Gastroesophageal sphincter (tissue), 4 donors: ENCODE measurements at regions not wholly inside any gene's neighbourhood (a gene's known extent, or its start where the extent isn't known, plus 50 kb on each side); places are given as distances from the start of the nearest gene placed in this dataset.

Source experiments
- ATAC-seq: fragments of 150-250 bp; one replicate; pipeline ENCODE4 v1.9.1; 2016; ENCODE audit warnings: mild to moderate bottlenecking, moderate library complexity
- H3K27ac ChIP-seq, 4 donors: fragments of 200-600 bp; sonication (generic) in 3 of 4; 1 replicate in 3 of 4; 2 replicates in 1 of 4; pipeline ENCODE4 v1.5.1; 2016 to 2019
- H3K27me3 ChIP-seq: fragments of 200-600 bp; sonication (generic); one replicate; pipeline ENCODE4 v1.5.1; 2019
- H3K36me3 ChIP-seq, 2 donors: fragments of 200-600 bp; sonication (generic); one replicate each; pipeline ENCODE4 v1.5.1; 2019; ENCODE audit warnings: control low read depth in 1 of 2
- H3K4me1 ChIP-seq, 3 donors: fragments of 200-600 bp; sonication (generic); 1 replicate in 2 of 3; 2 replicates in 1 of 3; pipeline ENCODE4 v1.5.1; 2016 to 2019; ENCODE audit warnings: control low read depth in 2 of 3
- H3K4me3 ChIP-seq, 2 donors: fragments of 200-600 bp; sonication (generic); one replicate each; pipeline ENCODE4 v1.5.1; 2019; ENCODE audit warnings: mild to moderate bottlenecking in 1 of 2, moderate library complexity in 1 of 2
- H3K9me3 ChIP-seq, 3 donors: fragments of 200-600 bp; sonication (generic); one replicate each; pipeline ENCODE4 v1.5.1; 2017 to 2019; ENCODE audit warnings: control low read depth in 2 of 3
- EP300 ChIP-seq: sonication (generic); formaldehyde crosslinking; IDR thresholded peaks from one replicate; pipeline ENCODE4 v1.6.1; 2017; ENCODE audit warnings: antibody characterized with exemption, mild to moderate bottlenecking
- POLR2A ChIP-seq, 2 donors: fragments of 450-650 bp; IDR thresholded peaks; one replicate each; pipeline ENCODE4 v1.6.1; 2017; ENCODE audit warnings: antibody characterized with exemption in 2 of 2, mild to moderate bottlenecking in 2 of 2, moderate library complexity in 1 of 2
- POLR2AphosphoS5 ChIP-seq: sonication (generic); formaldehyde crosslinking; IDR thresholded peaks from one replicate; pipeline ENCODE4 v1.6.1; 2017; ENCODE audit warnings: antibody characterized with exemption
- WGBS, 2 donors: methylation state at CpG; one replicate each; pipeline ENCODE4 v1.1.5; 2018; ENCODE audit warnings: low coverage in 1 of 2; 5-methylcytosine and 5-hydroxymethylcytosine counted together
- TF ChIP-seq, protein P1 (sequence below), 4 experiments: fragments of 200-600 bp in 2 of 4; fragments of 450-650 bp in 2 of 4; sonication (generic) in 1 of 4; IDR thresholded peaks; one replicate each; pipeline ENCODE4 v1.5.1; 2017 to 2019; ENCODE audit warnings: antibody characterized with exemption in 4 of 4, mild to moderate bottlenecking in 2 of 4, moderate library complexity in 2 of 4

DNA sequence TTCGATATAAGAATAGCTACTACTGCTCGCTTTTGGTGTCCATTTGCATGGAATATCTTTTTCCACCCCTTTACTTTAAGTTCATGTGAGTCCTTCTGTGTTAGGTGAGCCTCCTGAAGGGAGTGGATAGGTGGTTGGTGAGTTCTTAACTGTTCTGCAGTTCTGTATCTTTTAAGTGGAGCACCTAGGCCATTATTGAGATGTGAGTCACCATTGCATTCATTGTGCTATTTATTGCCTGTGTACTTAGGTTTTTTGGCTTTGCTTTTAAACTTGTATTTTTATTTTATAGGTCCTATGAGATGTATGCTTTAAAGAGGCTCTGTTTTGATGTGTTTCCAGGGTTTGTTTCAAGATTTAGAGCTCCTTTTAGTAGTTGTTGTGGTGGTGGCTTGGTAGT, 1430.8 kb downstream of the REEP3 start:
- Histone ChIP-seq H3K27ac (no peak overlapping the region), H3K4me3 (no peak overlapping the region), H3K9me3 (no peaks in the 10 kb centered on the region), H3K27me3 (no peaks in the 10 kb centered on the region), H3K36me3 (no peaks in the 10 kb centered on the region), H3K4me1 (no peaks in the 10 kb centered on the region)
- no peak for TF ChIP-seq POLR2A (IDR thresholded peaks at IDR 0.05)
- TF ChIP-seq, protein P1, sequence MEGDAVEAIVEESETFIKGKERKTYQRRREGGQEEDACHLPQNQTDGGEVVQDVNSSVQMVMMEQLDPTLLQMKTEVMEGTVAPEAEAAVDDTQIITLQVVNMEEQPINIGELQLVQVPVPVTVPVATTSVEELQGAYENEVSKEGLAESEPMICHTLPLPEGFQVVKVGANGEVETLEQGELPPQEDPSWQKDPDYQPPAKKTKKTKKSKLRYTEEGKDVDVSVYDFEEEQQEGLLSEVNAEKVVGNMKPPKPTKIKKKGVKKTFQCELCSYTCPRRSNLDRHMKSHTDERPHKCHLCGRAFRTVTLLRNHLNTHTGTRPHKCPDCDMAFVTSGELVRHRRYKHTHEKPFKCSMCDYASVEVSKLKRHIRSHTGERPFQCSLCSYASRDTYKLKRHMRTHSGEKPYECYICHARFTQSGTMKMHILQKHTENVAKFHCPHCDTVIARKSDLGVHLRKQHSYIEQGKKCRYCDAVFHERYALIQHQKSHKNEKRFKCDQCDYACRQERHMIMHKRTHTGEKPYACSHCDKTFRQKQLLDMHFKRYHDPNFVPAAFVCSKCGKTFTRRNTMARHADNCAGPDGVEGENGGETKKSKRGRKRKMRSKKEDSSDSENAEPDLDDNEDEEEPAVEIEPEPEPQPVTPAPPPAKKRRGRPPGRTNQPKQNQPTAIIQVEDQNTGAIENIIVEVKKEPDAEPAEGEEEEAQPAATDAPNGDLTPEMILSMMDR (IDR thresholded peaks at IDR 0.05), result no peak
- TF ChIP-seq EP300, result no peak
- no peak for TF ChIP-seq POLR2AphosphoS5
- WGBS, 2 donors, result 71% methylated on average over 2 of the region's 2 CpGs; no CpG with 5 or more reads in 1 of the 2 donors
- ATAC-seq, result no peak

DNA sequence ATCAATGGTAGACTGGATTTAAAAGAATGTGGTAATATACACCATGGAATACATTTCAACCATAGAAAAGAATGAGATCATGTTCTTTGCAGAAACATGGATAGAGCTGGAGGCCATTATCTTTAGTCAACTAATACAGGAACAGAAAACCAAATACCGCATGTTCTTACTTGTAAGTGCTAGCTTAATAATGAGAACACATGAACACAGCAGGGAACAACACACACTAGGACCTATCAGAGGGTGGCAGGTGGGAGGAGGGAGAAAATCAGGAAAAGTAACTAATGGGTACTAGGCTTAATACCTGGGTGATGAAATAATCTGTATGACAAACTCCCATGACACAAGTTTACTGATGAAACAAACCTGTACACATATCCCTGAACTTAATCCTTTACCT, 1435.2 kb downstream of the REEP3 start:
- no peak for ATAC-seq
- Histone ChIP-seq H3K9me3 (no peaks in the 10 kb centered on the region), H3K4me1 (no peaks in the 10 kb centered on the region), H3K27ac (no peak overlapping the region), H3K36me3 (no peaks in the 10 kb centered on the region), H3K4me3 (no peak overlapping the region), H3K27me3 (no peaks in the 10 kb centered on the region)
- TF ChIP-seq POLR2A (IDR thresholded peaks at IDR 0.05), result no peak
- TF ChIP-seq EP300, result no peak
- TF ChIP-seq, protein P1 (IDR thresholded peaks at IDR 0.05), result no peak
- no peak for TF ChIP-seq POLR2AphosphoS5
- WGBS, 2 donors, result 86% methylated on average over 1 of the region's 1 CpG; no CpG with 5 or more reads in 1 of the 2 donors

DNA sequence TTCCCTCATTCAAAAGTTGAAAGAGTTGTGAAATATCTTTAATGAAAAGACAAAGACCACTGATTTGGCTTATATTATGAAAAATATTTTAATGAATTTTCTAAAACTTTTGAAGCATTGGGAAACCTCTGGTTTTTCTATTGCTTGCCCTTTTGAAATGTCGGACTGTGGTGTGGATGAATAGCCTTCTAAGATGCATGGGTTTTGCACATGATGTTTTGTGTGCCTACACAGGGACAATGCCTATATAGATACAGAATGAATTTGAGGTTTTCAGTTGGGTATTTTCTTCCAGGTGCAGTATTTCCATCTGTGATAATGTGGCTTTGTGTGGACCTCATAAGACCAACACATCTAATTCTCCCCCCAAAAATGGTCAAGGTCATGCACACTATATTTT, 1437.9 kb downstream of the REEP3 start:
- no peak for TF ChIP-seq EP300
- no peak for TF ChIP-seq POLR2A (IDR thresholded peaks at IDR 0.05)
- no peak for TF ChIP-seq POLR2AphosphoS5
- TF ChIP-seq, protein P1 (IDR thresholded peaks at IDR 0.05), result no peak
- ATAC-seq, result no peak
- H3K27me3 ChIP-seq, result no peaks in the 10 kb centered on the region
- no peaks in the 10 kb centered on the region for H3K36me3 ChIP-seq
- no peaks in the 10 kb centered on the region for H3K9me3 ChIP-seq
- H3K4me3 ChIP-seq, result no peak overlapping the region
- no peaks in the 10 kb centered on the region for H3K4me1 ChIP-seq
- H3K27ac ChIP-seq, result no peak overlapping the region
- 85 to 100% methylated on average over 1 of the region's 1 CpG for WGBS, 2 donors

DNA sequence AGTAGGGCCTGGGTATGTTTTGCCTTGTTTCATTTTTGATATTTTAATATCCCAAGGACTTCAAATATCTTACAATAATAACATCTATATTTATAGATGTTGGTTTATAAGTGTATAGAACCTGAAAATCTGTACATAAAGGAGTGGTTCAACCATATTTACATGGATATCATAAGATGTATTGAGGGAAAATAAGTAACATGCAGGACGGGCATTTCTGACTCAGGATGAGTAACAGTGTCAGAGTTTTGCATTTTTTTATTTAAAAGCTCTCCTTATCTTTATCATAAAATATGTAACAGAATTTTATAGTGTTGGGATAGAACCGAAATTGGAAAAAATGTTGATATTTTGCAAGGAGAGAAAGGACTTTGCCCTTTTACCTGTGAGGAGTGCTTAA, 1438.7 kb downstream of the REEP3 start:
- H3K4me1 ChIP-seq, result no peaks in the 10 kb centered on the region
- H3K36me3 ChIP-seq, result no peaks in the 10 kb centered on the region
- 67 to 70% methylated on average over 2 of the region's 2 CpGs for WGBS, 2 donors
- H3K27ac ChIP-seq, result no peak overlapping the region
- H3K4me3 ChIP-seq, result no peak overlapping the region
- no peaks in the 10 kb centered on the region for H3K9me3 ChIP-seq
- no peaks in the 10 kb centered on the region for H3K27me3 ChIP-seq
- ATAC-seq, result no peak
- TF ChIP-seq, protein P1 (IDR thresholded peaks at IDR 0.05), result no peak
- no peak for TF ChIP-seq POLR2AphosphoS5
- TF ChIP-seq POLR2A (IDR thresholded peaks at IDR 0.05), result no peak
- TF ChIP-seq EP300, result no peak

DNA sequence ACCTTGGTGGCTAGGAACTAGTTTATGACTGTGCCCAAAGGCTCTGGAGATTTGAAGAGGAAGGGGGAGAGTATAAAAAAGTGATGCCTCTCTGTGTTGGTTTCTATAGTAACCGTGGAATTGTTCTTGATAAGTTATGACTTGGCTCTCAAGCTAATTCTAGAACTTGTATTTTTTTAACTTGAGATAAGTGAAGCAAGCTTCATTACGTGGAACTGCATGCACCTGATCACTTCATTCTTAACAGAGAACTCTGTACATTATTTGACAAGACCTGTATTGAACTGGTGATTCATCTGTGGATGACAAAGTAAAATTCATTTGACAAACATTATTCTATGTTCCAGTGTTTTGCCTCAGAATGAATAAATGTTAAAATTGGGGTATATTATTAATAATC, 1452.2 kb downstream of the REEP3 start:
- ATAC-seq, result no peak
- WGBS, 2 donors, result 59 to 71% methylated on average over 2 of the region's 2 CpGs
- Histone ChIP-seq H3K9me3 (no peaks in the 10 kb centered on the region), H3K27me3 (no peaks in the 10 kb centered on the region), H3K4me3 (no peak overlapping the region), H3K4me1 (no peaks in the 10 kb centered on the region), H3K27ac (no peak overlapping the region), H3K36me3 (no peaks in the 10 kb centered on the region)
- TF ChIP-seq EP300 (no peak), POLR2AphosphoS5 (no peak), POLR2A (IDR thresholded peaks at IDR 0.05) (no peak)
- TF ChIP-seq, protein P1 (IDR thresholded peaks at IDR 0.05), result no peak
